Liver (tissue), 8 donors: ENCODE measurements at regions not wholly inside any gene's neighbourhood (a gene's known extent, or its start where the extent isn't known, plus 50 kb on each side); places are given as distances from the start of the nearest gene placed in this dataset.

Source experiments
- DNase-seq: peaks from one replicate; pipeline ENCODE4 v3.0.0-alpha.2; 2017; ENCODE audit warnings: low spot score
- H3K27ac ChIP-seq, 2 donors: one replicate each; pipeline ENCODE4 v1.7.0; 2013; ENCODE audit warnings: inconsistent platforms in 2 of 2, low read length in 2 of 2, control low read depth in 1 of 2, low read depth in 1 of 2, mild to moderate bottlenecking in 1 of 2
- H3K27me3 ChIP-seq, 4 donors: one replicate each; pipeline versions ENCODE4 v1.6.1 to v1.7.0; 2013; ENCODE audit warnings: low read length in 3 of 4, inconsistent platforms in 1 of 4, mild to moderate bottlenecking in 1 of 4, moderate library complexity in 1 of 4; ENCODE audit not compliant: control insufficient read depth in 4 of 4, insufficient read depth in 4 of 4
- H3K36me3 ChIP-seq, 4 donors: one replicate each; pipeline versions ENCODE4 v1.6.1 to v1.7.0; 2013; ENCODE audit warnings: low read length in 3 of 4, mild to moderate bottlenecking in 3 of 4, low read depth in 1 of 4, moderate library complexity in 1 of 4; ENCODE audit not compliant: control insufficient read depth in 4 of 4, insufficient read depth in 3 of 4
- H3K4me1 ChIP-seq, 4 donors: one replicate each; pipeline versions ENCODE4 v1.6.1 to v1.7.0; 2013; ENCODE audit warnings: low read length in 3 of 4, mild to moderate bottlenecking in 3 of 4, moderate library complexity in 1 of 4; ENCODE audit not compliant: control insufficient read depth in 4 of 4, insufficient read depth in 4 of 4
- H3K4me3 ChIP-seq, 3 donors: one replicate each; pipeline versions ENCODE4 v1.6.1 to v1.7.0; 2013; ENCODE audit warnings: low read length in 3 of 3, control low read depth in 1 of 3, low read depth in 1 of 3, mild to moderate bottlenecking in 1 of 3
- H3K9ac ChIP-seq, 2 donors: one replicate each; pipeline ENCODE4 v1.7.0; 2013; ENCODE audit warnings: low read length in 2 of 2, mild to moderate bottlenecking in 2 of 2, moderate library complexity in 2 of 2, control low read depth in 1 of 2, low read depth in 1 of 2
- H3K9me3 ChIP-seq, 4 donors: one replicate each; pipeline versions ENCODE4 v1.6.1 to v1.7.0; 2013; ENCODE audit warnings: low read length in 3 of 4; ENCODE audit not compliant: control insufficient read depth in 4 of 4
- CTCF ChIP-seq: fragments of 150-350 bp; IDR thresholded peaks from 2 replicates; pipeline ENCODE4 v1.5.1; 2017; ENCODE audit warnings: improper control_type of control experiment, low read depth, low read length; ENCODE audit not compliant: missing input control
- EGR1 ChIP-seq, 2 donors: IDR thresholded peaks; 2 replicates each; pipeline ENCODE4 v1.6.1; 2016 to 2018; ENCODE audit warnings: antibody characterized with exemption in 2 of 2, low read depth in 2 of 2
- FOXA1 ChIP-seq: IDR thresholded peaks from 2 replicates; pipeline ENCODE4 v1.6.1; 2016; ENCODE audit warnings: antibody characterized with exemption
- FOXA2 ChIP-seq: IDR thresholded peaks from 2 replicates; pipeline ENCODE4 v1.6.1; 2016; ENCODE audit warnings: antibody characterized with exemption
- GABPA ChIP-seq, 2 donors: IDR thresholded peaks in 1 of 2; conservative IDR thresholded peaks in 1 of 2; 2 replicates each; pipeline ENCODE4 v1.6.1; 2016; ENCODE audit warnings: antibody characterized with exemption in 2 of 2, mild to moderate bottlenecking in 1 of 2, moderate library complexity in 1 of 2
- HNF4A ChIP-seq, 2 donors: conservative IDR thresholded peaks; 2 replicates each; pipeline ENCODE4 v1.6.1; 2016; ENCODE audit warnings: antibody characterized with exemption in 2 of 2, mild to moderate bottlenecking in 2 of 2
- HNF4G ChIP-seq: IDR thresholded peaks from 2 replicates; pipeline ENCODE4 v1.6.1; 2016; ENCODE audit warnings: antibody characterized with exemption
- JUND ChIP-seq, 2 donors: IDR thresholded peaks; 2 replicates each; pipeline ENCODE4 v1.6.1; 2016; ENCODE audit warnings: antibody characterized with exemption in 2 of 2
- NR2F2 ChIP-seq: IDR thresholded peaks from 2 replicates; pipeline ENCODE4 v1.6.1; 2016; ENCODE audit warnings: antibody characterized with exemption
- REST ChIP-seq: IDR thresholded peaks from 2 replicates; pipeline ENCODE4 v1.6.1; 2016; ENCODE audit warnings: antibody characterized with exemption, mild to moderate bottlenecking
- SP1 ChIP-seq: IDR thresholded peaks from 2 replicates; pipeline ENCODE4 v1.6.1; 2018; ENCODE audit warnings: antibody characterized with exemption, mild to moderate bottlenecking
- YY1 ChIP-seq: IDR thresholded peaks from 2 replicates; pipeline ENCODE4 v1.6.1; 2016; ENCODE audit warnings: antibody characterized with exemption, mild to moderate bottlenecking
- WGBS: extraction: QIAGEN DNeasy Blood & Tissue Kit; methylation state at CpG from one replicate; pipeline ENCODE4 v1.1.7; 2013; 5-methylcytosine and 5-hydroxymethylcytosine counted together
- TF ChIP-seq, protein P1 (sequence below): IDR thresholded peaks from 2 replicates; pipeline ENCODE4 v1.6.1; 2016; ENCODE audit warnings: antibody characterized with exemption
- donor health status: healthy.
- donor health status: healthy.
- donor health status: healthy.
- donor health status: healthy.
- donor health status: healthy.

DNA sequence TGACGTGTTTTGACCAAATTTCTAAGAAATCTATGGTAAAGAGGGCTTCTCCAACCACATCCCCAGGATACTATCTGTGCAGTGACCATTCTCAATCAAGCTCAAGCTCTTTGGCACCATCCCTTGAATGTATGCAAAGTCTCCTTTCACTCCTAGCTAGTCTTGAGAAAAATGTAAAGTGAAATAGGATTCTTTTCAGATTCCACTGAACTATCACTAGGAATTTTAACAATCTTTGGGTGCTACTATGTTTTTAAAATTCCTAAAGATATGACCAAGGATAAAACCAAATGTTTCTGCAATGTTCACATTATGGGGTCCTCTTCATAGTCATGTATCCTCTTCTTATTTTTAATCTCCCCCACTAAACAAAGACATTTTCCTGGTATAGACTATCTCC lies 107.8 kb downstream of the TMCO5A start:
- Histone ChIP-seq H3K36me3 (no peaks in the 10 kb centered on the region), H3K4me1 (peaks cover 0 to 2% (median 0%) of the 10 kb centered on the region in 4 donors), H3K4me3 (no peak overlapping the region), H3K27me3 (no peaks in the 10 kb centered on the region), H3K27ac (no peak overlapping the region), H3K9ac (no peak overlapping the region), H3K9me3 (no peaks in the 10 kb centered on the region)
- TF ChIP-seq REST (no peak), GABPA (IDR thresholded peaks at IDR 0.05 in 1 of 2, conservative IDR thresholded peaks at IDR 0.05 in 1 of 2) (no peak)
- no peak for DNase-seq
- WGBS, result 78% methylated on average over 1 of the region's 1 CpG

GRCh38 chr15:38042707-38043445 lies 108.4 kb downstream of the TMCO5A start:
- Histone ChIP-seq H3K27me3 (no peaks in the 10 kb centered on the region), H3K4me3 (no peak overlapping the region), H3K9ac (no peak overlapping the region), H3K36me3 (no peaks in the 10 kb centered on the region), H3K4me1 (peaks cover 0 to 2% (median 0%) of the 10 kb centered on the region in 4 donors), H3K27ac (no peak overlapping the region), H3K9me3 (no peaks in the 10 kb centered on the region)
- 52% methylated on average over 9 of the region's 9 CpGs for WGBS
- no peak for DNase-seq
- TF ChIP-seq FOXA2 (no peak), YY1 (no peak), NR2F2 (no peak), GABPA (IDR thresholded peaks at IDR 0.05 in 1 of 2, conservative IDR thresholded peaks at IDR 0.05 in 1 of 2) (no peak), FOXA1 (no peak), JUND (IDR thresholded peaks at IDR 0.05) (no peak), HNF4G (no peak)

GRCh38 chr15:38046257-38047051 lies 112.0 kb downstream of the TMCO5A start:
- H3K27me3 ChIP-seq, result no peaks in the 10 kb centered on the region
- WGBS, result 86% methylated on average over 4 of the region's 4 CpGs
- TF ChIP-seq, protein P1, sequence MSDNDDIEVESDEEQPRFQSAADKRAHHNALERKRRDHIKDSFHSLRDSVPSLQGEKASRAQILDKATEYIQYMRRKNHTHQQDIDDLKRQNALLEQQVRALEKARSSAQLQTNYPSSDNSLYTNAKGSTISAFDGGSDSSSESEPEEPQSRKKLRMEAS, result no peak
- no peak for TF ChIP-seq EGR1 (IDR thresholded peaks at IDR 0.05; ENCODE audit: low read depth in 2 of 2)
- no peak for TF ChIP-seq HNF4A (conservative IDR thresholded peaks at IDR 0.05)
- no peak for TF ChIP-seq GABPA (IDR thresholded peaks at IDR 0.05 in 1 of 2, conservative IDR thresholded peaks at IDR 0.05 in 1 of 2)
- TF ChIP-seq CTCF, result no peak
- TF ChIP-seq REST, result no peak
- no peak for TF ChIP-seq SP1
- no peak overlapping the region for H3K9ac ChIP-seq
- no peaks in the 10 kb centered on the region for H3K36me3 ChIP-seq
- no peak overlapping the region for H3K27ac ChIP-seq
- H3K4me1 ChIP-seq, result peaks cover 0 to 4% (median 3%) of the 10 kb centered on the region in 4 donors
- DNase-seq, result no peak
- no peak overlapping the region for H3K4me3 ChIP-seq
- no peaks in the 10 kb centered on the region for H3K9me3 ChIP-seq
